PC-9 (cell line): ENCODE measurements at regions not wholly inside any gene's neighbourhood (a gene's known extent, or its start where the extent isn't known, plus 50 kb on each side); places are given as distances from the start of the nearest gene placed in this dataset.

Experiments used
- BruUV-seq: library from RNA; stranded (reverse); fragments of 400-500 nt; replicated peaks from 2 replicates; lab custom pipeline; 2021; lab: Mats Ljungman, UMichigan
- CTCF ChIA-PET: fragments of 300-600 bp; sonication (Branson Sonifier 250); formaldehyde crosslinking; loops from one replicate; lab custom pipeline; 2022; ENCODE audit warnings: antibody characterized with exemption; lab: Charles Lee
- POLR2A ChIA-PET: fragments of 300-600 bp; sonication (Branson Sonifier 250); formaldehyde crosslinking; loops from one replicate; lab custom pipeline; 2022; ENCODE audit warnings: antibody characterized with exemption; ENCODE audit not compliant: unreplicated experiment; lab: Charles Lee
- DNase-seq, 2 experiments: peaks; one replicate each; pipeline versions ENCODE4 v3.0.0 to v3.0.0-alpha.2; 2015 to 2022; ENCODE audit warnings: mixed read lengths in 1 of 2
- H2AFZ ChIP-seq: fragments of 200-600 bp; sonication (generic); 2 replicates; pipeline ENCODE4 v1.8.1; 2017; ENCODE audit warnings: antibody characterized with exemption
- H3F3A ChIP-seq: fragments of 200-600 bp; sonication (generic); 2 replicates; pipeline ENCODE4 v1.8.1; 2017; ENCODE audit warnings: antibody characterized with exemption, mild to moderate bottlenecking, low read depth; ENCODE audit not compliant: insufficient read depth
- H3K27ac ChIP-seq: fragments of 200-600 bp; sonication (generic); 2 replicates; pipeline ENCODE4 v1.6.1; 2016; ENCODE audit warnings: mixed run types
- H3K27me3 ChIP-seq: fragments of 200-600 bp; sonication (generic); 2 replicates; pipeline ENCODE4 v1.6.1; 2016; ENCODE audit warnings: low read depth, mixed run types; ENCODE audit not compliant: insufficient read depth
- H3K36me3 ChIP-seq: fragments of 200-600 bp; sonication (generic); 2 replicates; pipeline ENCODE4 v1.6.1; 2016; ENCODE audit warnings: low read depth, mixed run types
- H3K4me1 ChIP-seq: fragments of 200-600 bp; sonication (generic); replicated peaks from 2 replicates; pipeline ENCODE4 v1.6.1; 2016; ENCODE audit warnings: mixed run types; ENCODE audit not compliant: insufficient read depth
- H3K4me2 ChIP-seq: fragments of 200-600 bp; sonication (generic); 2 replicates; pipeline ENCODE4 v1.6.1; 2017; ENCODE audit warnings: mixed run types
- H3K4me3 ChIP-seq: fragments of 200-600 bp; sonication (generic); 2 replicates; pipeline ENCODE4 v1.6.1; 2016; ENCODE audit warnings: mixed run types
- H3K79me2 ChIP-seq: fragments of 200-600 bp; sonication (generic); 2 replicates; pipeline ENCODE4 v1.6.1; 2017; ENCODE audit warnings: low read depth, mixed run types
- H3K9me2 ChIP-seq: fragments of 200-600 bp; sonication (generic); 2 replicates; pipeline ENCODE4 v1.8.1; 2017; ENCODE audit warnings: mild to moderate bottlenecking; ENCODE audit not compliant: insufficient read depth
- H3K9me3 ChIP-seq: fragments of 200-600 bp; sonication (generic); 2 replicates; pipeline ENCODE4 v1.8.1; 2016; ENCODE audit warnings: low read depth; ENCODE audit not compliant: insufficient read depth
- H4K20me1 ChIP-seq: fragments of 200-600 bp; sonication (generic); 2 replicates; pipeline ENCODE4 v1.8.1; 2017; ENCODE audit not compliant: insufficient read depth
- CTCF ChIP-seq: fragments of 200-600 bp; sonication (generic); conservative IDR thresholded peaks from 2 replicates; pipeline ENCODE4 v1.6.1; 2017; ENCODE audit warnings: mixed run types, antibody characterized with exemption, mild to moderate bottlenecking, moderate library complexity
- EZH2 ChIP-seq: fragments of 200-600 bp; sonication (generic); IDR thresholded peaks from 2 replicates; pipeline ENCODE4 v1.8.0; 2017; ENCODE audit warnings: antibody characterized with exemption, low read depth
- intact Hi-C: fragments of 100-400 bp; cut with micrococcal nuclease; formaldehyde crosslinking; loops from one replicate; pipeline ENCODE4 v1.10.0; 2022; ENCODE audit not compliant: unreplicated experiment

- TF ChIP-seq CTCF (no peak), EZH2 (no peak)
- Histone ChIP-seq H3K4me2 (no peak overlapping the region), H2AFZ (no peak overlapping the region), H3K4me1 (no peaks in the 10 kb centered on the region), H4K20me1 (no peaks in the 10 kb centered on the region), H3K36me3 (no peaks in the 10 kb centered on the region), H3K9me2 (peaks cover 3% of the 10 kb centered on the region; the same call in 1 of the 2 replicates), H3K27ac (no peak overlapping the region), H3K27me3 (no peaks in the 10 kb centered on the region), H3K9me3 (no peaks in the 10 kb centered on the region), H3K79me2 (no peaks in the 10 kb centered on the region), H3K4me3 (no peak overlapping the region), H3F3A (no peaks in the 10 kb centered on the region)
- CTCF ChIA-PET, result no interaction called here
- BruUV-seq, result no TSS peak
- DNase-seq, result no peak
- intact Hi-C loops, result no loop called here
- POLR2A ChIA-PET, result no interaction called here
Measured at GRCh38 chr2:183996825-183997793, 601.2 kb upstream of the ZNF804A start.

DNA sequence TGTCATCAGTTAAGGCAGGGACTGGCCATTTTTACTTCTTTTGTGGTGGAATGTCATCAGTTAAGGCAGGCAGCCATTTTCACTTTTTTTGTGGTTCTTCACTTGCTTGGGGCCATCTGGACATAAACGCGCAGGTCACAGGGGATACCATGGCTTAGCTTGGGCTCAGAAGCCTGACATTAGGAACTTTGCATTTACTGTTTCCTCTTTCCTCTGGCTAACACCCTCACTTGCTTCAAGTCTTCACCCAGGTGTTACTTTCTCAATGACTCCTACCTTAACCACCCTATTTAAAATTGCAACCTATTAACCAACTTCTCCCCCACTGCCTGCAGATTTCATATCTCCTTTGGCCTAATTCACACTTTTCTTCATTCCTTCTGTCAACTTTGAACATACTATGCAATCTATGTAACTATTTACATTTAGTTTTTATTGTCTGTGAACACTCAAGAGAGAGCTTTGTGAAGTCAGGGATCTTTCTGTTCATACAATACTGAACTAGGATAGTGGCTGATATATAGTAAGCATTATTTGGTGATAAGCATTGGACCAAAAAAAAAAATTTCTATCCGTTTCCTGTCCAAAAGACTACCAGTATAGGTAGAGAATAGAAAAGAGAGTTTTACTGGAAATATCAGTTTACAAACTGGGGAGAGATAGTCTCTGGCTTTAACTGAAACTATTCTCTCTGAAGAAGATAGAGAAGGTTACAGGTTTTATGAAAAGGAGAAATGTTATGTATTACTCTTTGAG lies 600.1 kb upstream of the ZNF804A start:
- CTCF ChIA-PET, result no interaction called here
- Histone ChIP-seq H3K79me2 (no peaks in the 10 kb centered on the region), H3K9me2 (peaks cover 3% of the 10 kb centered on the region; the same call in 1 of the 2 replicates), H3K4me2 (no peak overlapping the region), H4K20me1 (no peaks in the 10 kb centered on the region), H3K4me3 (no peak overlapping the region), H3K4me1 (no peaks in the 10 kb centered on the region), H3K9me3 (no peaks in the 10 kb centered on the region), H2AFZ (no peak overlapping the region), H3K27ac (no peak overlapping the region), H3F3A (no peaks in the 10 kb centered on the region), H3K27me3 (no peaks in the 10 kb centered on the region), H3K36me3 (no peaks in the 10 kb centered on the region)
- intact Hi-C loops, result no loop called here
- BruUV-seq, result no TSS peak
- no peak for DNase-seq
- POLR2A ChIA-PET, result no interaction called here
- TF ChIP-seq EZH2 (no peak), CTCF (no peak)

DNA sequence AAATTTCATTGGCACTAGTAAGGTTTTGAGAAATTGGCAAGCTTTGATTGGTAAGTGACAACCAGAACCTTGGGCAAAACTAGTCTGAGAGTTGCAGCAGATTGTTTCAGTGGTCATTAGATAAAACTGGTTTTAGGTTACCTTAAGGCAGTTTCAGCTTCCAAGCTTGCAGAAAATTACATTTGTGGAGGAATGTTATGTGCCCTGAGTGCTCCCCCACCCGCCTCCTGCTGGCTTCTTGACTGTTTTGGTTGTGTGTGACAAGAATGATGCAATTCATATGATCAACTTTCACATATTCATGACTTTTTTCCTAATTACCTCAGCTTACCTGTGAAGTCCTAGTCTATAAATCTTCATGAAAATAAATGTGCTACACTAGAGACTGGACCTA lies 599.5 kb upstream of the ZNF804A start:
- intact Hi-C loops, result no loop called here
- no peak for DNase-seq
- Histone ChIP-seq H4K20me1 (no peaks in the 10 kb centered on the region), H3K36me3 (no peaks in the 10 kb centered on the region), H3K4me2 (no peak overlapping the region), H3K27ac (no peak overlapping the region), H3K4me1 (no peaks in the 10 kb centered on the region), H2AFZ (no peak overlapping the region), H3K9me2 (peaks cover 3% of the 10 kb centered on the region; the same call in 1 of the 2 replicates), H3K27me3 (no peaks in the 10 kb centered on the region), H3K9me3 (no peaks in the 10 kb centered on the region), H3K79me2 (no peaks in the 10 kb centered on the region), H3K4me3 (no peak overlapping the region), H3F3A (no peaks in the 10 kb centered on the region)
- TF ChIP-seq EZH2 (no peak), CTCF (no peak)
- ChIA-PET CTCF (no interaction called here), POLR2A (no interaction called here)
- no TSS peak for BruUV-seq
